ENCODE measurements at regions not wholly inside any gene's neighbourhood (a gene's known extent, or its start where the extent isn't known, plus 50 kb on each side); places are given as distances from the start of the nearest gene placed in this dataset.

DNA sequence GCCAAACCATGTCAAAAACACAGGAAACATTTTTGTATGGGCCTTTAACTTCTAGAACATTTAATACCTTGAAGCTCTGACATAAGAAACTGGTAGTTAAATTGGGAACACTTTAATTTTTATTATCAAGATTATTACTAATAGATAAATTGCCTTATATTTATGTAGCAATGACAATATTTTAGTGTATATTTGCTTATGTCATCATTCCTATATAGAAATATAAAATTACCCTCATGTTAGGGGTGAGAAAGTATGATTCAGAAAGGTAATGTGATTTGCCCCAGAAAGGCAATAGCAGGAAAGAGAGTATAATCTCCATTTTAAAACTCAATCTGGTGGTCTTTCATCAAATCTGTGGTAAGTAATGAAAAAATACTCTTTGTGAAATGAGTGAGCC, 147.4 kb downstream of the IL15 start:
- no peak for DNase-seq (ENCODE audit: low read depth)
- H3K4me3 ChIP-seq (ENCODE audit: low read length) = no peak overlapping the region
- TF ChIP-seq, protein P1, sequence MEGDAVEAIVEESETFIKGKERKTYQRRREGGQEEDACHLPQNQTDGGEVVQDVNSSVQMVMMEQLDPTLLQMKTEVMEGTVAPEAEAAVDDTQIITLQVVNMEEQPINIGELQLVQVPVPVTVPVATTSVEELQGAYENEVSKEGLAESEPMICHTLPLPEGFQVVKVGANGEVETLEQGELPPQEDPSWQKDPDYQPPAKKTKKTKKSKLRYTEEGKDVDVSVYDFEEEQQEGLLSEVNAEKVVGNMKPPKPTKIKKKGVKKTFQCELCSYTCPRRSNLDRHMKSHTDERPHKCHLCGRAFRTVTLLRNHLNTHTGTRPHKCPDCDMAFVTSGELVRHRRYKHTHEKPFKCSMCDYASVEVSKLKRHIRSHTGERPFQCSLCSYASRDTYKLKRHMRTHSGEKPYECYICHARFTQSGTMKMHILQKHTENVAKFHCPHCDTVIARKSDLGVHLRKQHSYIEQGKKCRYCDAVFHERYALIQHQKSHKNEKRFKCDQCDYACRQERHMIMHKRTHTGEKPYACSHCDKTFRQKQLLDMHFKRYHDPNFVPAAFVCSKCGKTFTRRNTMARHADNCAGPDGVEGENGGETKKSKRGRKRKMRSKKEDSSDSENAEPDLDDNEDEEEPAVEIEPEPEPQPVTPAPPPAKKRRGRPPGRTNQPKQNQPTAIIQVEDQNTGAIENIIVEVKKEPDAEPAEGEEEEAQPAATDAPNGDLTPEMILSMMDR (conservative IDR thresholded peaks at IDR 0.05; ENCODE audit: low read length) = no peak

DNA sequence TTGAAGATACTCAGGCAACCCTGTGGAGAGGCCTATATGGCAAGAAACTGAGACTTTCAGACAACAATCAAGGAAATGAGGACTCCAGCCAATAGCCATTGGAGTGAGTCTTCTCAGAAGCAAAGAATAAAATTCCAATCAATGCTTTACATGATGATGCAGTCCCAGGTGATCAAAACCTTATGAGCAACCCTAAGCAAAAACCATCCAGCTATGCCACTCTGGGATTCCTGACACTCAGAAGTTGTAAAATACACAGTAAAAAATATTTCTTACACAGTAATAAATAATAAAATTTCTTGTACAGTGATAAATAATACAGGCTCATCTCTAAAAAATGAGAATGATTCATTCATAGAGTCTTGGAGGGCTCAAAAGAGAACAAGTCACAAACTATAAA, 150.6 kb downstream of the IL15 start:
- TF ChIP-seq, protein P1 (conservative IDR thresholded peaks at IDR 0.05; ENCODE audit: low read length) = no peak
- H3K4me3 ChIP-seq (ENCODE audit: low read length) = no peak overlapping the region
- DNase-seq (ENCODE audit: low read depth) = peak; percentile 74

DNA sequence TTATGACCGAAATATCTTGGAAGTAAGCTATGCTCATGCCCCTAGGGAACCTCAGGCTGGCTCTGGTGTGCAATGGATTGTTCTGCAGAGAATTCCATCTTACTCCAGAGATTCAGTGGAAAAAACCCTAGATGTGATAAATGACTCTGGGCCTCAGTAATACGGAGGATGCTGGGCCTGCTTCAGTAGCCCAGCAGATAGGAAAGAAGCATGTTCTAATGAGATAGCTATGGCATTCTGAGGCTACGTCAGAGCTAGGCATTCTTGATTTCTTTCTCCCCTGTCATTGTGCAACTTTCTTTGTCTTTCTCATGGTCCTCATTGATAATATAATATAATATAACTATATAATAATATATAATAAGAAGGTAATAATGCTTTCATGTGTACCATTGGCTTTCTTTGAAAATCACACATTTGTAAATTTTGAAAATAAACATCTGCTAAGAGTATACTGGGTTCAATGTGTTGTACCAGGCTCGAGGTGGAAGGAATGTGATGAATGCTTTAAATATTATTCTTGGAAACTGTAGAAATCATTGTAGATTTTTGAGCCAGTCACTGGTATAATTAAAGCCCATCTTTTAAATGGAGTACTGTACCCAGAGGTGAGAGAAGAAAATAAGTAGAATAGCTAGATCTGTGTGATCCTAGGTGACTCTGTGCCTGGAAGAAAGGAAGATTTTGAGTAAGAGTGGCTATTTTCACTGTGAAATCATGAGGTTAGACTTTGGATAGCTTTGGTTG, 152.0 kb downstream of the IL15 start:
- TF ChIP-seq, protein P1 (conservative IDR thresholded peaks at IDR 0.05; ENCODE audit: low read length) = no peak
- peak; percentile 56 for DNase-seq (ENCODE audit: low read depth)
- no peak overlapping the region for H3K4me3 ChIP-seq (ENCODE audit: low read length)

DNA sequence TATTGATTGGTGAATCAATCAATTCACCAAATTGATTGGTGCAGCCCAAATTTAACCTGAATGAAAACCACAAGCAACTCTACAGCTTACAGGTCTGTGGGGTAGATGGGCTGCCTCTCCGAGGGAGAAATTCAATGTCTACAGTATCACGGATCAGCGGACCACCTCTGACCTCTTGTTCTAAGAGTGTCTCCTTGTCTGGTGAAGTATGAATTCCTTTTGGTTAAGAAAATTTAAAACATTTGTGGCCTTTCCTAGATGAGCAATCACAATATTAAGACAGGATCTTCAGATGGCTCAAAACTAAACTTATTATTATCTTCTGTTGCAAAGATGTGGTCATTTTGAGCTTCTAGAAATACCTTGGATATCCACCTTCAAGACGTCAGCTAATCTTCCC, 153.3 kb downstream of the IL15 start:
- no peak overlapping the region for H3K4me3 ChIP-seq (ENCODE audit: low read length)
- TF ChIP-seq, protein P1 (conservative IDR thresholded peaks at IDR 0.05; ENCODE audit: low read length) = no peak
- DNase-seq (ENCODE audit: low read depth) = no peak

DNA sequence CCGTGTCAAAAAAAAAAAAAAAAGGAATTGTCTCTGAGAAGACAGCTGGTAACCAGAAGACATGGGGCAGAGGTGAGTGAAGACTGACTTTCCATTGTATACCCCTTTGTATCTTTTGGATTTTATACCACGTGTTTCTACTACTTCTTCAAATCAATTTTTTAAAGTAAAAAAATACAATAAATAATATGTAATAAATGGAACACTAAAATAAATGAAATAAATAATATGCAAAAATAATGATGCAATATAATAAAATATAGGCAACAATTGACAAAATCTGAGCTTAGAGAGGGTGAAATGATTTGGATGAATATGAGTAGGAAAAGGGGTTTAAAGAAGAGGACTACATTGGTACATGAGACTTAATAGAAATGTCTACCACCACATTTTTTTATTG, 155.8 kb downstream of the IL15 start:
- DNase-seq (ENCODE audit: low read depth) = no peak
- TF ChIP-seq, protein P1 (conservative IDR thresholded peaks at IDR 0.05; ENCODE audit: low read length) = no peak

DNA sequence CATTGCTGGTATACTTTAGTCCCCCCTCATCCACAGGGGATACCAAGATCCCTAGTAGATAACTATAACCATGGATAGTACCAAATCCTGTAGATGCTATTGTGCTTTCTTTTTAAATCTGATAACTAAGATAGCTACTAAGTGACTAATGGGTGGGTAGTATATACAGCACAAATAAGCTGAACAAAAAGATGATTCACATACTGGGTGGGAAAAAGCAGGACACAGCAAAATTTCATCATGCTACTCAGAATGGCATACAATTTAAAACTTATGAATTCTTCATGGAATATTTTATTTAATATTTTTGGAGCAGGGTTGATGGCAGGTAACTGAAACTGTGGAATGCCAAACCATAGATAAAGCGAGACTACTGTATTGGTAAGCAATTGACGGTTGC, 161.6 kb downstream of the IL15 start:
- H3K4me3 ChIP-seq (ENCODE audit: low read length) = no peak overlapping the region
- TF ChIP-seq, protein P1 (conservative IDR thresholded peaks at IDR 0.05; ENCODE audit: low read length) = no peak
- no peak for DNase-seq (ENCODE audit: low read depth)

More for the DNA sequence above, 155.8 kb downstream of the IL15 start:
- H3K4me3 ChIP-seq (ENCODE audit: low read length) = no peak overlapping the region

DNA sequence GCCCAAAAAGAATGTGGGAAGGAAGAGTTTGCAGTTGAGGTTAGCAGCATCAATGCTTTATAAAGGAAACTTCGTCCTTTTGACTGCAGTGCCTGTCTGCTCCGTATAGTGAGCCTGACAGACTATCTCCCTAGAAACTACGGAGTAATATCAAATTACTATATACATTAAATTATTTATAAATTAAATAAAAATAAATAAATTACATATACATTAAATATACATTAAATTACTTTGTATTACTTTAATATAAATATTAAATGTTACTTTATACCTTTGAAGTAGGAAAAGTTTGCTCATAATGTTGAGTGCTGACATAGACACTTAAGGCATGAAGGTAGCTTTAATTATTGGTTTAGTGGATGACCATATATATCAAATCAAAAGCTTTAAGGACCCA, 165.2 kb downstream of the IL15 start:
- DNase-seq (ENCODE audit: low read depth) = no peak
- H3K4me3 ChIP-seq (ENCODE audit: low read length) = no peak overlapping the region
- TF ChIP-seq, protein P1 (conservative IDR thresholded peaks at IDR 0.05; ENCODE audit: low read length) = no peak

Data from AG10803 (cell line).